HL-60 (cell line): ENCODE measurements at regions not wholly inside any gene's neighbourhood (a gene's known extent, or its start where the extent isn't known, plus 50 kb on each side); places are given as distances from the start of the nearest gene placed in this dataset.

Experiments used
- POLR2AphosphoS5 ChIP-seq: IDR thresholded peaks from 2 replicates; pipeline ENCODE4 v1.6.1; 2012; ENCODE audit warnings: low read depth
- SPI1 ChIP-seq: IDR thresholded peaks from 2 replicates; pipeline ENCODE4 v1.6.1; 2012; ENCODE audit warnings: low read depth, mild to moderate bottlenecking, borderline replicate concordance
- TF ChIP-seq, protein P1 (sequence below): IDR thresholded peaks from one replicate; pipeline ENCODE4 v1.5.1; 2011; ENCODE audit warnings: low read length, control low read depth, inconsistent platforms; ENCODE audit not compliant: insufficient read depth
- TF ChIP-seq, protein P2 (sequence below): IDR thresholded peaks from 2 replicates; pipeline ENCODE4 v1.6.1; 2012; ENCODE audit warnings: low read depth; ENCODE audit not compliant: insufficient replicate concordance

- TF ChIP-seq, protein P1, sequence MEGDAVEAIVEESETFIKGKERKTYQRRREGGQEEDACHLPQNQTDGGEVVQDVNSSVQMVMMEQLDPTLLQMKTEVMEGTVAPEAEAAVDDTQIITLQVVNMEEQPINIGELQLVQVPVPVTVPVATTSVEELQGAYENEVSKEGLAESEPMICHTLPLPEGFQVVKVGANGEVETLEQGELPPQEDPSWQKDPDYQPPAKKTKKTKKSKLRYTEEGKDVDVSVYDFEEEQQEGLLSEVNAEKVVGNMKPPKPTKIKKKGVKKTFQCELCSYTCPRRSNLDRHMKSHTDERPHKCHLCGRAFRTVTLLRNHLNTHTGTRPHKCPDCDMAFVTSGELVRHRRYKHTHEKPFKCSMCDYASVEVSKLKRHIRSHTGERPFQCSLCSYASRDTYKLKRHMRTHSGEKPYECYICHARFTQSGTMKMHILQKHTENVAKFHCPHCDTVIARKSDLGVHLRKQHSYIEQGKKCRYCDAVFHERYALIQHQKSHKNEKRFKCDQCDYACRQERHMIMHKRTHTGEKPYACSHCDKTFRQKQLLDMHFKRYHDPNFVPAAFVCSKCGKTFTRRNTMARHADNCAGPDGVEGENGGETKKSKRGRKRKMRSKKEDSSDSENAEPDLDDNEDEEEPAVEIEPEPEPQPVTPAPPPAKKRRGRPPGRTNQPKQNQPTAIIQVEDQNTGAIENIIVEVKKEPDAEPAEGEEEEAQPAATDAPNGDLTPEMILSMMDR: no peak
- TF ChIP-seq SPI1 (no peak), POLR2AphosphoS5 (no peak)
- TF ChIP-seq, protein P2, sequence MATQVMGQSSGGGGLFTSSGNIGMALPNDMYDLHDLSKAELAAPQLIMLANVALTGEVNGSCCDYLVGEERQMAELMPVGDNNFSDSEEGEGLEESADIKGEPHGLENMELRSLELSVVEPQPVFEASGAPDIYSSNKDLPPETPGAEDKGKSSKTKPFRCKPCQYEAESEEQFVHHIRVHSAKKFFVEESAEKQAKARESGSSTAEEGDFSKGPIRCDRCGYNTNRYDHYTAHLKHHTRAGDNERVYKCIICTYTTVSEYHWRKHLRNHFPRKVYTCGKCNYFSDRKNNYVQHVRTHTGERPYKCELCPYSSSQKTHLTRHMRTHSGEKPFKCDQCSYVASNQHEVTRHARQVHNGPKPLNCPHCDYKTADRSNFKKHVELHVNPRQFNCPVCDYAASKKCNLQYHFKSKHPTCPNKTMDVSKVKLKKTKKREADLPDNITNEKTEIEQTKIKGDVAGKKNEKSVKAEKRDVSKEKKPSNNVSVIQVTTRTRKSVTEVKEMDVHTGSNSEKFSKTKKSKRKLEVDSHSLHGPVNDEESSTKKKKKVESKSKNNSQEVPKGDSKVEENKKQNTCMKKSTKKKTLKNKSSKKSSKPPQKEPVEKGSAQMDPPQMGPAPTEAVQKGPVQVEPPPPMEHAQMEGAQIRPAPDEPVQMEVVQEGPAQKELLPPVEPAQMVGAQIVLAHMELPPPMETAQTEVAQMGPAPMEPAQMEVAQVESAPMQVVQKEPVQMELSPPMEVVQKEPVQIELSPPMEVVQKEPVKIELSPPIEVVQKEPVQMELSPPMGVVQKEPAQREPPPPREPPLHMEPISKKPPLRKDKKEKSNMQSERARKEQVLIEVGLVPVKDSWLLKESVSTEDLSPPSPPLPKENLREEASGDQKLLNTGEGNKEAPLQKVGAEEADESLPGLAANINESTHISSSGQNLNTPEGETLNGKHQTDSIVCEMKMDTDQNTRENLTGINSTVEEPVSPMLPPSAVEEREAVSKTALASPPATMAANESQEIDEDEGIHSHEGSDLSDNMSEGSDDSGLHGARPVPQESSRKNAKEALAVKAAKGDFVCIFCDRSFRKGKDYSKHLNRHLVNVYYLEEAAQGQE: no peak
Measured at GRCh38 chr10:47137311-47137851, 162.6 kb upstream of the GDF10 start.
